GM10248 (cell line): ENCODE measurements at regions not wholly inside any gene's neighbourhood (a gene's known extent, or its start where the extent isn't known, plus 50 kb on each side); places are given as distances from the start of the nearest gene placed in this dataset.
"Not testable (repeated sequence)": the region's sequence is repeated elsewhere in the genome, so short reads cannot be mapped to it uniquely, and the experiment has no call there.

Source experiments
- CTCF ChIA-PET: fragments of 300-600 bp; sonication (Branson Sonifier 250); formaldehyde crosslinking; extraction: SDS; loops from one replicate; lab custom pipeline; 2021; ENCODE audit warnings: antibody characterized with exemption; lab: Yijun Ruan, JAX
- POLR2A ChIA-PET: fragments of 350-650 bp; sonication (Branson Sonifier 250); formaldehyde crosslinking; extraction: SDS; loops from one replicate; lab custom pipeline; 2020; ENCODE audit warnings: antibody characterized with exemption; lab: Yijun Ruan, JAX
- DNase-seq: peaks from one replicate; pipeline ENCODE4 v3.0.0; 2012; ENCODE audit errors: extremely low spot score
- TF ChIP-seq, protein P1 (sequence below): IDR thresholded peaks from 2 replicates; pipeline ENCODE4 v1.5.1; 2012; ENCODE audit warnings: mild to moderate bottlenecking, low read depth; ENCODE audit errors: extremely low read depth, missing control alignments, control extremely low read depth

DNA sequence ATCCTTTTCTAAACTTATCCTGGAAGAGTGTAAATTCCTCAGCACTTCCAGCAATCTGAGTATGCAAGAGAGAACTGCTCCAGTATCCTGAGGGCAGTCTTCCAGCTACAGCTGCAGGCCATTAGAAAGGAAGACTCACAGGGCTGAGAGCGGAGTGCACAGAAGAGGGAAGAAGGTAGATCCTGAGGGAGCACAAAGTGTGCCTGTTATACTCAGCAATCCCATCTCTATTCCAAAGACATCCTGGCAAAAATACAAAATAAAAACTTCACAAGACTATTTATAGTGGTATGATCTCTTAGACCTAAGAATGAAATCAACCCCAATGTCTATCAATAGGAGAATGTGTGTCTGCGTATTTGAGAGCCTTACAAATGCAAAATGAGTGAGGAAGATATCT is 292.0 kb downstream of the ZIC1 start:
- POLR2A ChIA-PET: no interaction called here
- CTCF ChIA-PET: no interaction called here
- no peak for DNase-seq
- TF ChIP-seq, protein P1, sequence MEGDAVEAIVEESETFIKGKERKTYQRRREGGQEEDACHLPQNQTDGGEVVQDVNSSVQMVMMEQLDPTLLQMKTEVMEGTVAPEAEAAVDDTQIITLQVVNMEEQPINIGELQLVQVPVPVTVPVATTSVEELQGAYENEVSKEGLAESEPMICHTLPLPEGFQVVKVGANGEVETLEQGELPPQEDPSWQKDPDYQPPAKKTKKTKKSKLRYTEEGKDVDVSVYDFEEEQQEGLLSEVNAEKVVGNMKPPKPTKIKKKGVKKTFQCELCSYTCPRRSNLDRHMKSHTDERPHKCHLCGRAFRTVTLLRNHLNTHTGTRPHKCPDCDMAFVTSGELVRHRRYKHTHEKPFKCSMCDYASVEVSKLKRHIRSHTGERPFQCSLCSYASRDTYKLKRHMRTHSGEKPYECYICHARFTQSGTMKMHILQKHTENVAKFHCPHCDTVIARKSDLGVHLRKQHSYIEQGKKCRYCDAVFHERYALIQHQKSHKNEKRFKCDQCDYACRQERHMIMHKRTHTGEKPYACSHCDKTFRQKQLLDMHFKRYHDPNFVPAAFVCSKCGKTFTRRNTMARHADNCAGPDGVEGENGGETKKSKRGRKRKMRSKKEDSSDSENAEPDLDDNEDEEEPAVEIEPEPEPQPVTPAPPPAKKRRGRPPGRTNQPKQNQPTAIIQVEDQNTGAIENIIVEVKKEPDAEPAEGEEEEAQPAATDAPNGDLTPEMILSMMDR: no peak

DNA sequence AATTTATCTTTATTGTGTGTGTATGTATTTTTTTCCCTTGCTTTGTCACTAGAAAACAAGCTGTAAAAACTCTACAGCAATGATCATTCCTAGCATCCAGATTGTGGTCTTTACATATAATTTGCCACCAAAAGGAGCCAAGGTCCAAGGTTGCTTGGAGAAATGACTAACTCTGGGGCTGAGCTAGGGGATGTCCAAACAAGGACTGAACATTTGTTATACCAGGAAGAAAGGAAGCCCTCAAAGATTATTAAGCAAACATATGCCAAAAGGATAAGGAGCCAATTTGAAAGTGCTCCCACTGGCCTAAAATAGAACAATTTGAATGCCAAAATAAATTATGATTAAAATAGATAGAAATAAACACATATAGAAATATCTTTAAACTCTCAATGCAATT is 293.3 kb downstream of the ZIC1 start:
- ChIA-PET POLR2A (no interaction called here), CTCF (no interaction called here)
- no peak for DNase-seq
- TF ChIP-seq, protein P1: no peak

DNA sequence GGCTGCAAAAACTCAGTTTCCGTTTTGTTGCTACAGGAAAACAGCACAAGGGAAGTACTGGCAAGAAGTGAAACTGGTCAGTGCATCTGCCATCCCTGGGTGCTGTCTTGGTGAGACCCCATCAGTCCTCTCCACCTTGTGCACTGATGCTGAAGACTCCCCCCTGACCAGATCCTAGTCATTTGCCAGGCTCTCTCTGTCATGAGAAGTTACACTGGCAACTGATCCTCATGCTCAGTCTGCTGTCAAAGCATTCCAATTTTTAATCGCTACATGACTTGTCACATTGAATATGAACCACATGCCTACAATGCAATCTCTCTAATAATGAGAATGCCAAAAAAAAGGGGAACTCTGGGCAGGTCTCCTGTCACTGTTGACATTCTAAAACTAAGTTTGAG is 296.5 kb downstream of the ZIC1 start:
- CTCF ChIA-PET: no interaction called here
- POLR2A ChIA-PET: no interaction called here
- no peak for DNase-seq
- TF ChIP-seq, protein P1: no peak

DNA sequence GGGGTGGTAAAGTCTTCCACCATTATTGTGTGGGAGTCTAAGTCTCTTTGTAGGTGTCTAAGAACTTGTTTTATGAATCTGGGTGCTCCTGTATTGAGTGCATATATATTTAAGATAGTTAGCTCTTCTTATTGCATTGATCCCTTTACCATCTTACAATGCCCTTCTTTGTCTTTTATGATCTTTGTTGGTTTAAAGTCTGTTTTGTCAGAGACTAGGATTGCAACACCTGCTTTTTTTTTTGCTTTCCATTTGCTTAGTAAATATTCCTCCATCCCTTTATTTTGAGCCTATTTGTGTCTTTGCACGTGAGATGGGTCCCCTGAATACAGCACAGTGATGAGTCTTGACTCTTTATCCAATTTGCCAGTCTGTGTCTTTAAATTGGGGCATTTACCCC is 301.6 kb downstream of the ZIC1 start:
- CTCF ChIA-PET, POLR2A ChIA-PET, DNase-seq: not testable (repeated sequence)

DNA sequence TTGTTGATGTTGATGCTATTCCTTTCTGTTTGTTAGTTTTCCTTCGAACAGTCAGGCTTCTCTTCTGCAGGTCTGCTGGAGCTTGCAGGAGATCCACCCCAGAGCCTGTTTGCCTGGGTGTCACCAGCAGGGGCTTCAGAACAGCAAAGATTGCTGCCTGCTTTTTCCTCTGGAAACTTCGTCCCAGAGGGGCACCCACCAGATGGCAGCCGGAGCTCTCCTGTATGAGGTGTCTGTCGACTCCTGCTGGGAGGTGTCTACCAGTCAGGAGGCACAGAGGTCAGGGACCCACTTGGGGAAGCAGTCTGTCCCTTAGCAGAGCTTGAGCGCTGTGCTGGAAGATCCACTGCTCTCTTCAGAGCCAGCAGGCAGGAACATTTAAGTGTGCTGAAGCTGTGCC is 303.2 kb downstream of the ZIC1 start:
- no peak for DNase-seq
- POLR2A ChIA-PET: no interaction called here
- CTCF ChIA-PET: interaction anchor here (1.0 kb wide), 1 partner anchor 20 kb away, joined by 3 read pairs; no protein-coding TSS in a partner anchor
- TF ChIP-seq, protein P1: no peak

DNA sequence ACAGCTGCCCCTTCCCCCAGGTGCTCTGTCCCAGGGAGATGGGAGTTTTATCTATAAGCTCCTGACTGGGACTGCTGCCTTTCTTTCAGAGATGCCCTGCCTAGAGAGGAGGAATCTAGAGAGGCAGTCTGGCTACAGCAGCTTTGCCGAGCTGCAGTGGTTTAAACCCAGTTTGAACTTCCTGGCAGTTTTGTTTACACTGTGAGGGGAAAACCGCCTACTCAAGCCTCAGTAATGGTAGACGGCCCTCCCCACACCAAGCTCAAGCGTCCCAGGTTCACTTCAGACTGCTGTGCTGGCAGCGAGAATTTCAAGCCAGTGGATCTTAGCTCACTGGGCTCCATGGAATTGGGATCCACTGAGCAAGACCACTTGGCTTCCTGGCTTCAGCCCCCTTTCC is 303.6 kb downstream of the ZIC1 start:
- POLR2A ChIA-PET, DNase-seq: not testable (repeated sequence)
- CTCF ChIA-PET: interaction anchor here (1.0 kb wide), 1 partner anchor 20 kb away, joined by 3 read pairs; no protein-coding TSS in a partner anchor

DNA sequence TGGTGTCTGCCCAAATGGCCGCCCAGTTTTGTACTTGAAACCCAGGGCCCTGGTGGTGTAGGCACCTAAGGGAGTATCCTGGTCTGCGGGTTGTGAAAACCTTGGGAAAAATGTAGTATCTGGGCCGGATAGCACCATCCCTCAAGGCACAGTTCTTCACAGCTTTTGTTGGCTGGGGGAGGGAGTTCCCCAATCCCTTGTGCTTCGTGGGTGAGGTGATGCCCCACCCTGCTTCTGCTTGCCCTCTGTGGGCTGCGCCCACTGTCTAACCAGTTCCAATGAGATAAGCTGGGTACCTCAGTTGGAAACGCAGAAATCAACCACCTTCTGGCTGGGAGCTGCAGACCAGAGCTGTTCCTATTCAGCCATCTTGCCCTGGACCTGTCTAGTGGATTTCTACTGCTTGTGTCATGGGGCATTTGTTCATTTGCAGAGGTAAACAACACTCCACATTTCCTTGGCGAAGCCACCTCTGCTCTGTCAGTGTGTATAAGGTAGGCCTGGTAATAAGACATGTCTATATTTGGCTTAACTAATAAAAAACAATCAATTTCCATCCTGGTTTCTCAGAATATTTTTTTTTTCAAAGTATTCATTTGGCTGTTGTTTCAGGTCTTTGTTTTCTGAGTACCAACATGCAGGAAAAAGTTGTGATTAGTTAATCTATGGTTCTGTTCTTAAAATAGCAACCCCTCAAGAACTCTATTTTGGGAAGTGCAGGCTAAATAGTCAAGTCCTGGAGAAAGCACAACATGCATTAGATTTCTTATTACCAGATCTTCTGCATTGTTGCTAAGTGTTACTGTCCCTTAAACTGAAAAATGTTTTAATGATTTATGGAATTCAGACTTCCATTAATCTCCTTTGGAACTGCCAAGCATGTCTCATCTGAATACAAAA is 304.3 kb downstream of the ZIC1 start:
- POLR2A ChIA-PET: interaction anchor here (0.5 kb wide), 1 partner anchor 986 kb away, joined by 3 read pairs; no protein-coding TSS in a partner anchor
- CTCF ChIA-PET: interaction anchor here (1.0 kb wide), 1 partner anchor 19 kb away, joined by 3 read pairs; no protein-coding TSS in a partner anchor
- DNase-seq: no peak
- TF ChIP-seq, protein P1: no peak
